NB4 (cell line): ENCODE measurements at regions not wholly inside any gene's neighbourhood (a gene's known extent, or its start where the extent isn't known, plus 50 kb on each side); places are given as distances from the start of the nearest gene placed in this dataset.
"Not testable (repeated sequence)": the region's sequence is repeated elsewhere in the genome, so short reads cannot be mapped to it uniquely, and the experiment has no call there.

ENCODE experiments used
- MYC ChIP-seq: IDR thresholded peaks from 2 replicates; pipeline ENCODE4 v1.6.1; 2011; ENCODE audit warnings: low read depth, low read length
- POLR2A ChIP-seq: IDR thresholded peaks from 2 replicates; pipeline ENCODE4 v1.6.1; 2011; ENCODE audit warnings: mild to moderate bottlenecking; ENCODE audit not compliant: insufficient read length; ENCODE audit errors: extremely low read depth
- TF ChIP-seq, protein P1 (sequence below): IDR thresholded peaks from one replicate; pipeline ENCODE4 v1.5.1; 2012; ENCODE audit warnings: low read depth, low read length

DNA sequence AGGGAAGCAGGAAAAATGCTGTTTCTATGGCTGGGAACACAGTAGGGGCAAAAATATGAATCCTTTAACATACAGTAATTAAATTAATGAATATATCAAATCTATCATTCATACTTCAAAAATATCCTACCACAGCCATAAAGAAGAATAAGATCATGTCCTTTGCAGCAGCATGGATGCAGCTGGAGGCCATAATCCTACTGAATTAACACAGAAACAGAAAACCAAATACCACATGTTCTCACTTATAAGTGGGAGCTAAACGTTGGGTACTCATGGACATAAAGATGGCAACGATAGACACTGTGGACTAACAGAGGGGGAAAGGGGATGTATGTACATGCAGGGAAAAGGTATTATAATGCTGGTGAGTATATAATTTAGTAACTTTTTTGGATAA lies 137.2 kb upstream of the APC start:
- TF ChIP-seq, protein P1, sequence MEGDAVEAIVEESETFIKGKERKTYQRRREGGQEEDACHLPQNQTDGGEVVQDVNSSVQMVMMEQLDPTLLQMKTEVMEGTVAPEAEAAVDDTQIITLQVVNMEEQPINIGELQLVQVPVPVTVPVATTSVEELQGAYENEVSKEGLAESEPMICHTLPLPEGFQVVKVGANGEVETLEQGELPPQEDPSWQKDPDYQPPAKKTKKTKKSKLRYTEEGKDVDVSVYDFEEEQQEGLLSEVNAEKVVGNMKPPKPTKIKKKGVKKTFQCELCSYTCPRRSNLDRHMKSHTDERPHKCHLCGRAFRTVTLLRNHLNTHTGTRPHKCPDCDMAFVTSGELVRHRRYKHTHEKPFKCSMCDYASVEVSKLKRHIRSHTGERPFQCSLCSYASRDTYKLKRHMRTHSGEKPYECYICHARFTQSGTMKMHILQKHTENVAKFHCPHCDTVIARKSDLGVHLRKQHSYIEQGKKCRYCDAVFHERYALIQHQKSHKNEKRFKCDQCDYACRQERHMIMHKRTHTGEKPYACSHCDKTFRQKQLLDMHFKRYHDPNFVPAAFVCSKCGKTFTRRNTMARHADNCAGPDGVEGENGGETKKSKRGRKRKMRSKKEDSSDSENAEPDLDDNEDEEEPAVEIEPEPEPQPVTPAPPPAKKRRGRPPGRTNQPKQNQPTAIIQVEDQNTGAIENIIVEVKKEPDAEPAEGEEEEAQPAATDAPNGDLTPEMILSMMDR, result not testable (repeated sequence)
- not testable (repeated sequence) for TF ChIP-seq MYC, POLR2A
